H1 (cell line): ENCODE measurements at regions not wholly inside any gene's neighbourhood (a gene's known extent, or its start where the extent isn't known, plus 50 kb on each side); places are given as distances from the start of the nearest gene placed in this dataset.

Experiments
- CTCF ChIA-PET: fragments of 300-600 bp; sonication (Branson Sonifier 250); formaldehyde crosslinking; loops from one replicate; lab custom pipeline; 2021; ENCODE audit not compliant: partially characterized antibody; lab: Charles Lee
- POLR2A ChIA-PET: fragments of 300-600 bp; sonication (Branson Sonifier 250); formaldehyde crosslinking; loops from one replicate; lab custom pipeline; 2021; ENCODE audit warnings: inconsistent platforms; ENCODE audit not compliant: partially characterized antibody; lab: Charles Lee
- DNase-seq, 2 experiments: peaks; one replicate each; pipeline versions ENCODE4 v3.0.0 to v3.0.0-alpha.2; 2010 to 2022; ENCODE audit warnings: low spot score in 2 of 2, low read depth in 1 of 2, mixed read lengths in 1 of 2
- FAIRE-seq: peaks from 2 replicates; lab custom pipeline; 2011; peaks lifted over from hg19 to GRCh38; lab: Jason Lieb, UNC
- H2AFZ ChIP-seq: 2 replicates; pipeline ENCODE4 v1.8.1; 2012; ENCODE audit warnings: low read length, inconsistent platforms
- H2AK5ac ChIP-seq: 2 replicates; pipeline ENCODE4 v1.6.1; 2013; ENCODE audit warnings: low read depth, low read length
- H2BK120ac ChIP-seq: replicated peaks from 2 replicates; pipeline ENCODE3; 2013; ENCODE audit warnings: low read depth, low read length, inconsistent platforms
- H2BK12ac ChIP-seq: 2 replicates; pipeline ENCODE4 v1.6.1; 2013; ENCODE audit warnings: low read depth, low read length
- H2BK15ac ChIP-seq: 2 replicates; pipeline ENCODE4 v1.6.1; 2013; ENCODE audit warnings: low read length
- H2BK20ac ChIP-seq: 2 replicates; pipeline ENCODE4 v1.6.1; 2013; ENCODE audit warnings: low read length
- H2BK5ac ChIP-seq: 2 replicates; pipeline ENCODE4 v1.6.1; 2013; ENCODE audit warnings: low read depth, low read length
- H3K14ac ChIP-seq: 2 replicates; pipeline ENCODE4 v1.6.1; 2013; ENCODE audit warnings: inconsistent platforms; ENCODE audit not compliant: insufficient read length
- H3K18ac ChIP-seq: 2 replicates; pipeline ENCODE4 v1.6.1; 2013; ENCODE audit warnings: low read length; ENCODE audit errors: extremely low read depth
- H3K23ac ChIP-seq: 2 replicates; pipeline ENCODE4 v1.6.1; 2013; ENCODE audit warnings: inconsistent platforms; ENCODE audit not compliant: insufficient read length
- H3K23me2 ChIP-seq: 2 replicates; pipeline ENCODE4 v1.6.1; 2013; ENCODE audit warnings: low read depth, low read length
- H3K27ac ChIP-seq: 2 replicates; pipeline ENCODE4 v1.6.1; 2011; ENCODE audit warnings: low read depth, low read length, inconsistent platforms
- H3K27me3 ChIP-seq, 4 experiments: replicated peaks in 1 of 4; 1 replicate in 1 of 4; 2 replicates in 3 of 4; pipeline versions ENCODE4 v1.6.1 to v1.8.1; 2011 to 2013; ENCODE audit warnings: low read length in 3 of 4, mild to moderate bottlenecking in 3 of 4, inconsistent platforms in 2 of 4, mixed read lengths in 2 of 4, moderate library complexity in 1 of 4; ENCODE audit not compliant: control insufficient read depth in 3 of 4, insufficient read depth in 3 of 4; ENCODE audit errors: extremely low read depth in 1 of 4
- H3K36me3 ChIP-seq, 4 experiments: 2 replicates each; pipeline versions ENCODE4 v1.6.1 to v1.8.1; 2011 to 2013; ENCODE audit warnings: mild to moderate bottlenecking in 4 of 4, low read length in 3 of 4, moderate library complexity in 2 of 4, control low read depth in 1 of 4, inconsistent platforms in 1 of 4; ENCODE audit not compliant: insufficient read depth in 4 of 4, control insufficient read depth in 2 of 4
- H3K4ac ChIP-seq: replicated peaks from 2 replicates; pipeline ENCODE3; 2013; ENCODE audit warnings: low read length, low read depth, mixed read lengths, inconsistent platforms; ENCODE audit not compliant: insufficient read length
- H3K4me1 ChIP-seq, 4 experiments: replicated peaks in 1 of 4; 1 replicate in 1 of 4; 2 replicates in 3 of 4; pipeline versions ENCODE4 v1.6.1 to v1.8.1; 2011 to 2013; ENCODE audit warnings: low read length in 3 of 4, inconsistent platforms in 2 of 4, mixed read lengths in 1 of 4; ENCODE audit not compliant: insufficient read depth in 4 of 4, control insufficient read depth in 3 of 4
- H3K4me2 ChIP-seq, 2 experiments: 2 replicates each; pipeline versions ENCODE4 v1.6.1 to v1.8.1; 2011 to 2013; ENCODE audit warnings: low read depth in 2 of 2, low read length in 2 of 2, control low read depth in 1 of 2, inconsistent platforms in 1 of 2, mild to moderate bottlenecking in 1 of 2; ENCODE audit not compliant: insufficient read depth in 1 of 2
- H3K4me3 ChIP-seq, 4 experiments: fragments of 200-600, 300-600 bp in 1 of 4; sonication (generic), shearing (Covaris generic), sonication (Bioruptor Twin) in 1 of 4; 2 replicates each; pipeline versions ENCODE4 v1.5.1 to v1.8.1; 2011 to 2016; ENCODE audit warnings: low read length in 4 of 4, low read depth in 3 of 4, control low read depth in 2 of 4, inconsistent platforms in 2 of 4, mild to moderate bottlenecking in 2 of 4, mixed read lengths in 1 of 4, moderate library complexity in 1 of 4; ENCODE audit not compliant: insufficient read depth in 2 of 4; ENCODE audit errors: extremely low read depth in 1 of 4
- H3K56ac ChIP-seq: replicated peaks from 2 replicates; pipeline ENCODE3; 2013; ENCODE audit warnings: low read depth, mild to moderate bottlenecking, mixed read lengths, low read length, inconsistent platforms; ENCODE audit not compliant: insufficient read length
- H3K79me1 ChIP-seq: 2 replicates; pipeline ENCODE4 v1.6.1; 2013; ENCODE audit warnings: low read depth, low read length, control low read depth
- H3K79me2 ChIP-seq, 2 experiments: 2 replicates each; pipeline versions ENCODE4 v1.6.1 to v1.8.1; 2012 to 2013; ENCODE audit warnings: low read length in 2 of 2, mild to moderate bottlenecking in 2 of 2, inconsistent platforms in 1 of 2; ENCODE audit not compliant: insufficient read depth in 2 of 2, control insufficient read depth in 1 of 2
- H3K9ac ChIP-seq, 4 experiments: replicated peaks in 1 of 4; 1 replicate in 1 of 4; 2 replicates in 3 of 4; pipeline versions ENCODE4 v1.6.1 to v1.8.1; 2011 to 2013; ENCODE audit warnings: low read depth in 3 of 4, low read length in 3 of 4, control low read depth in 2 of 4, mild to moderate bottlenecking in 2 of 4, moderate library complexity in 2 of 4, inconsistent platforms in 1 of 4; ENCODE audit errors: extremely low read depth in 1 of 4
- H3K9me3 ChIP-seq, 2 experiments: 2 replicates each; pipeline versions ENCODE4 v1.6.1 to v1.8.1; 2012 to 2013; ENCODE audit warnings: mild to moderate bottlenecking in 2 of 2, moderate library complexity in 2 of 2, control low read depth in 1 of 2, inconsistent platforms in 1 of 2, low read depth in 1 of 2, low read length in 1 of 2, mixed read lengths in 1 of 2; ENCODE audit not compliant: insufficient read depth in 2 of 2
- H4K20me1 ChIP-seq, 2 experiments: replicated peaks in 1 of 2; 2 replicates each; pipeline versions ENCODE3 to v1.8.1; 2011 to 2013; ENCODE audit warnings: inconsistent platforms in 2 of 2, low read length in 2 of 2, mild to moderate bottlenecking in 1 of 2; ENCODE audit not compliant: insufficient read depth in 2 of 2, control insufficient read depth in 1 of 2
- H4K5ac ChIP-seq: 2 replicates; pipeline ENCODE4 v1.6.1; 2013; ENCODE audit warnings: low read length, low read depth, mixed read lengths, inconsistent platforms; ENCODE audit not compliant: insufficient read length
- H4K8ac ChIP-seq: 2 replicates; pipeline ENCODE4 v1.8.0; 2013; ENCODE audit warnings: mild to moderate bottlenecking, moderate library complexity, low read length, inconsistent platforms; ENCODE audit not compliant: insufficient read depth; ENCODE audit errors: extremely low read depth
- H4K91ac ChIP-seq: replicated peaks from 2 replicates; pipeline ENCODE3; 2013; ENCODE audit warnings: low read length, mixed read lengths, inconsistent platforms; ENCODE audit not compliant: insufficient read length
- BCL11A ChIP-seq, 2 experiments: IDR thresholded peaks; one replicate each; pipeline ENCODE4 v1.6.1; 2011; ENCODE audit warnings: low read depth in 2 of 2, low read length in 2 of 2, mild to moderate bottlenecking in 2 of 2
- EP300 ChIP-seq, 2 experiments: IDR thresholded peaks; 1 replicate in 1 of 2; 2 replicates in 1 of 2; pipeline ENCODE4 v1.6.1; 2011 to 2012; ENCODE audit warnings: low read depth in 2 of 2, low read length in 2 of 2, mild to moderate bottlenecking in 2 of 2, borderline replicate concordance in 1 of 2, inconsistent platforms in 1 of 2, moderate library complexity in 1 of 2
- POLR2A ChIP-seq, 2 experiments: IDR thresholded peaks; 1 replicate in 1 of 2; 2 replicates in 1 of 2; pipeline ENCODE4 v1.6.1; 2011; ENCODE audit warnings: low read depth in 2 of 2, low read length in 2 of 2, mild to moderate bottlenecking in 2 of 2; ENCODE audit errors: control extremely low read depth in 1 of 2
- POU5F1 ChIP-seq: IDR thresholded peaks from 2 replicates; pipeline ENCODE4 v1.6.1; 2011; ENCODE audit warnings: low read depth, mild to moderate bottlenecking, low read length, moderate library complexity
- RFX5 ChIP-seq: IDR thresholded peaks from 2 replicates; pipeline ENCODE4 v1.6.1; 2011; ENCODE audit warnings: low read depth, low read length, improper control_type of control experiment, borderline replicate concordance
- SIX5 ChIP-seq: IDR thresholded peaks from 2 replicates; pipeline ENCODE4 v1.6.1; 2011; ENCODE audit warnings: mild to moderate bottlenecking, low read depth, low read length
- SP4 ChIP-seq: IDR thresholded peaks from 2 replicates; pipeline ENCODE4 v1.6.1; 2012; ENCODE audit warnings: low read length, inconsistent platforms
- SRF ChIP-seq: IDR thresholded peaks from 2 replicates; pipeline ENCODE4 v1.6.1; 2011; ENCODE audit warnings: mild to moderate bottlenecking, low read depth, low read length, moderate library complexity
- SUZ12 ChIP-seq: fragments of 200-600 bp; sonication (generic); IDR thresholded peaks from 2 replicates; pipeline ENCODE4 v1.6.1; 2012; ENCODE audit warnings: mild to moderate bottlenecking, inconsistent platforms, low read length, moderate library complexity, mixed read lengths
- WGBS, 2 experiments: shearing (Covaris generic) in 1 of 2; methylation state at CpG; one replicate each; pipeline versions ENCODE4 v1.1.6 to v1.1.7; 2013 to 2015; ENCODE audit warnings: low lambda C conversion rate in 2 of 2, mixed read lengths in 2 of 2, inconsistent platforms in 1 of 2, low coverage in 1 of 2, missing lambda C conversion rate in 1 of 2; ENCODE audit not compliant: insufficient replicate concordance in 2 of 2, insufficient coverage in 1 of 2, insufficient read length in 1 of 2; ENCODE audit errors: extremely low coverage in 1 of 2, missing lambda C conversion rate in 1 of 2; 5-methylcytosine and 5-hydroxymethylcytosine counted together
- TF ChIP-seq, protein P1 (sequence below): IDR thresholded peaks from 2 replicates; pipeline ENCODE4 v1.6.1; 2011; ENCODE audit warnings: low read depth, mild to moderate bottlenecking, low read length; ENCODE audit not compliant: insufficient read depth

DNA sequence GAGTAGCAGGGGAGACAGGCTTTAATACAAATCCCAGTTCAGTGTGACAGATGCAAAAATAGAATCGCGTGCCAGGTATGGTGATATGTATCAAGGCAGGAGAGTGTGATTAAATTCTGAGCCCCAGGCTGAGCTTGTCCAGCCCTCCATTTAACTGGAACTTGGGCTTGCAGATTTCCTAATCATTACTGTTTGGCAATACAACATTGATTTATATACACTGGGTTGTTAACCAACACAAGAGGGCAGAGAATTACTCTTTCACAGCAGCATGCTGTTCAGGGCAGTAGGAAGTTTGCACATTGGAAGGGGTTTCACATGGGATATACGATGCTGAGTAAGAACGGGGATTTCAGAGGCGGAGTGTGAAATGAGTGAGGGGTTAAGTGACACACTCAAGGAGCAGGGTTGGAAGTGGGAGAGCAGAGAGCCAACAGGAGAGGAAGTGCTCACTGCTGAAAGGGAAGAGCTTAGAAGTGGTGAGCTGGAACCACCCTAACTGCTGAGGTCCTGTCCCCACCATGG, 70.8 kb upstream of the ATXN1 start:
- no peak overlapping the region for H3K27ac ChIP-seq

More for the DNA sequence above, 70.8 kb upstream of the ATXN1 start:
- FAIRE-seq (no peak), DNase-seq (no peak)
- Histone ChIP-seq H3K9ac (no peak overlapping the region), H3K4me1 (no peaks in the 10 kb centered on the region), H2BK120ac (no peak overlapping the region), H3K4me2 (no peak overlapping the region), H3K14ac (no peak overlapping the region), H3K36me3 (no peaks in the 10 kb centered on the region), H2BK5ac (no peak overlapping the region), H3K56ac (no peak overlapping the region), H4K20me1 (no peaks in the 10 kb centered on the region), H3K79me1 (no peaks in the 10 kb centered on the region), H4K5ac (no peak overlapping the region), H3K4me3 (no peak overlapping the region), H3K9me3 (no peaks in the 10 kb centered on the region), H2BK15ac (no peak overlapping the region), H3K23me2 (no peaks in the 10 kb centered on the region), H3K23ac (no peak overlapping the region), H2AFZ (peak overlapping the region; percentile 47; the same call in 1 of the 2 replicates), H2BK12ac (no peak overlapping the region), H2BK20ac (no peak overlapping the region), H3K18ac (no peak overlapping the region), H3K27me3 (no peaks in the 10 kb centered on the region), H4K91ac (no peak overlapping the region), H4K8ac (no peak overlapping the region), H3K4ac (no peak overlapping the region), H3K79me2 (no peaks in the 10 kb centered on the region), H2AK5ac (no peak overlapping the region)
- TF ChIP-seq POU5F1 = no peak
- no peak for TF ChIP-seq BCL11A (IDR thresholded peaks at IDR 0.05; ENCODE audit: low read depth in 2 of 2, low read length in 2 of 2)
- no peak for TF ChIP-seq EP300 (IDR thresholded peaks at IDR 0.05; ENCODE audit: borderline replicate concordance in 1 of 2, low read depth in 2 of 2, low read length in 2 of 2)
- TF ChIP-seq POLR2A (IDR thresholded peaks at IDR 0.05; ENCODE audit: control extremely low read depth in 1 of 2, low read depth in 2 of 2, low read length in 2 of 2) = no peak
- TF ChIP-seq RFX5 = no peak
- no peak for TF ChIP-seq SIX5
- TF ChIP-seq SRF = no peak
- no peak for TF ChIP-seq SUZ12
- TF ChIP-seq, protein P1, sequence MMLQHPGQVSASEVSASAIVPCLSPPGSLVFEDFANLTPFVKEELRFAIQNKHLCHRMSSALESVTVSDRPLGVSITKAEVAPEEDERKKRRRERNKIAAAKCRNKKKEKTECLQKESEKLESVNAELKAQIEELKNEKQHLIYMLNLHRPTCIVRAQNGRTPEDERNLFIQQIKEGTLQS = no peak
- TF ChIP-seq SP4 = no peak
- ChIA-PET CTCF (interaction anchor here (1.0 to 1.2 kb wide), 3 partner anchors 10 to 42 kb away, joined by 3 to 4 read pairs (median 4); no protein-coding TSS in a partner anchor), POLR2A (no interaction called here)
- 94% methylated on average over 5 of the region's 5 CpGs; no CpG with 5 or more reads in 1 of the 2 experiments for WGBS, 2 experiments
